IMR-90 (cell line): ENCODE measurements at regions not wholly inside any gene's neighbourhood (a gene's known extent, or its start where the extent isn't known, plus 50 kb on each side); places are given as distances from the start of the nearest gene placed in this dataset.
A peak's percentile ranks its signal among the peaks of the same experiment; 100 is the strongest.

Experiments used
- ATAC-seq: fragments of 200-7000 bp; cut with Tn5 transposase; 2 replicates; pipeline ENCODE4 v1.9.1; 2020; ENCODE audit warnings: low read depth, mild to moderate bottlenecking, moderate library complexity
- BruUV-seq: library from RNA; stranded (reverse); fragments of 400-500 nt; replicated peaks from 2 replicates; lab custom pipeline; 2021; lab: Mats Ljungman, UMichigan
- CTCF ChIA-PET: fragments of 300-600 bp; formaldehyde crosslinking; extraction: SDS; loops from one replicate; lab custom pipeline; 2021; ENCODE audit warnings: antibody characterized with exemption; lab: Yijun Ruan, JAX
- POLR2A ChIA-PET: fragments of 300-600 bp; sonication (Branson Sonifier 250); formaldehyde crosslinking; loops from one replicate; lab custom pipeline; 2022; ENCODE audit warnings: antibody characterized with exemption; ENCODE audit not compliant: unreplicated experiment; lab: Charles Lee
- DNase-seq: peaks from one replicate; pipeline ENCODE4 v3.0.0; 2013
- H2AFZ ChIP-seq: replicated peaks from 2 replicates; pipeline ENCODE3; 2013; ENCODE audit warnings: low read length, mild to moderate bottlenecking; ENCODE audit not compliant: poor library complexity
- H2AK5ac ChIP-seq: 2 replicates; pipeline ENCODE4 v1.6.1; 2013; ENCODE audit warnings: low read depth, low read length, inconsistent platforms
- H2AK9ac ChIP-seq: replicated peaks from 2 replicates; pipeline ENCODE3; 2013; ENCODE audit warnings: mild to moderate bottlenecking, low read depth, low read length, moderate library complexity; ENCODE audit not compliant: poor library complexity
- H2BK120ac ChIP-seq: 2 replicates; pipeline ENCODE4 v1.6.1; 2013; ENCODE audit warnings: low read depth, low read length, inconsistent platforms
- H2BK15ac ChIP-seq: 3 replicates; pipeline ENCODE4 v1.6.1; 2013; ENCODE audit warnings: low read depth, low read length, inconsistent platforms
- H2BK20ac ChIP-seq: 2 replicates; pipeline ENCODE4 v1.6.1; 2013; ENCODE audit warnings: low read depth, mild to moderate bottlenecking, inconsistent platforms, low read length, moderate library complexity
- H2BK5ac ChIP-seq: 2 replicates; pipeline ENCODE4 v1.6.1; 2013; ENCODE audit warnings: mild to moderate bottlenecking, low read depth, low read length, inconsistent platforms; ENCODE audit not compliant: poor library complexity, severe bottlenecking
- H3K14ac ChIP-seq: replicated peaks from 2 replicates; pipeline ENCODE4 v1.6.1; 2013; ENCODE audit warnings: low read depth, low read length, inconsistent platforms
- H3K18ac ChIP-seq: 2 replicates; pipeline ENCODE4 v1.6.1; 2013; ENCODE audit warnings: low read depth, low read length, control low read depth
- H3K23ac ChIP-seq: 2 replicates; pipeline ENCODE4 v1.6.1; 2013; ENCODE audit warnings: low read depth, low read length, inconsistent platforms
- H3K27ac ChIP-seq: 2 replicates; pipeline ENCODE4 v1.5.1; 2013; ENCODE audit warnings: mild to moderate bottlenecking, control low read depth, low read length; ENCODE audit not compliant: insufficient read depth
- H3K27me3 ChIP-seq: 2 replicates; pipeline ENCODE4 v1.6.1; 2013; ENCODE audit warnings: low read length; ENCODE audit not compliant: control insufficient read depth, insufficient read depth
- H3K36me3 ChIP-seq: 2 replicates; pipeline ENCODE4 v1.6.1; 2013; ENCODE audit warnings: low read length, mixed read lengths; ENCODE audit not compliant: control insufficient read depth, insufficient read depth
- H3K4ac ChIP-seq: 2 replicates; pipeline ENCODE4 v1.6.1; 2013; ENCODE audit warnings: low read depth, low read length, inconsistent platforms
- H3K4me1 ChIP-seq: 2 replicates; pipeline ENCODE4 v1.6.1; 2013; ENCODE audit warnings: low read length, mixed read lengths; ENCODE audit not compliant: control insufficient read depth, insufficient read depth
- H3K4me2 ChIP-seq: 2 replicates; pipeline ENCODE4 v1.6.1; 2013; ENCODE audit warnings: low read depth, mild to moderate bottlenecking, control low read depth, low read length, moderate library complexity
- H3K4me3 ChIP-seq: 2 replicates; pipeline ENCODE4 v1.5.1; 2013; ENCODE audit warnings: low read depth, mild to moderate bottlenecking, control low read depth, low read length, moderate library complexity; ENCODE audit not compliant: insufficient read depth
- H3K56ac ChIP-seq: 2 replicates; pipeline ENCODE4 v1.6.1; 2013; ENCODE audit warnings: low read length, inconsistent platforms; ENCODE audit not compliant: insufficient read depth; ENCODE audit errors: extremely low read depth
- H3K79me1 ChIP-seq, 2 experiments: 2 replicates each; pipeline ENCODE4 v1.6.1; 2013; ENCODE audit warnings: low read length in 2 of 2, inconsistent platforms in 1 of 2, low read depth in 1 of 2
- H3K9ac ChIP-seq: 2 replicates; pipeline ENCODE4 v1.6.1; 2013; ENCODE audit warnings: low read depth, low read length, control low read depth
- H3K9me1 ChIP-seq: 2 replicates; pipeline ENCODE4 v1.6.1; 2013; ENCODE audit warnings: low read length, inconsistent platforms; ENCODE audit not compliant: insufficient read depth
- H3K9me3 ChIP-seq: 2 replicates; pipeline ENCODE4 v1.6.1; 2013; ENCODE audit warnings: low read length; ENCODE audit not compliant: control insufficient read depth, insufficient read depth
- H4K20me1 ChIP-seq: 2 replicates; pipeline ENCODE4 v1.6.1; 2013; ENCODE audit warnings: low read length, inconsistent platforms; ENCODE audit not compliant: insufficient read depth
- H4K5ac ChIP-seq: 2 replicates; pipeline ENCODE4 v1.6.1; 2013; ENCODE audit warnings: mild to moderate bottlenecking, low read depth, low read length, control low read depth
- H4K8ac ChIP-seq, 2 experiments: 2 replicates each; pipeline ENCODE4 v1.6.1; 2013; ENCODE audit warnings: low read depth in 2 of 2, low read length in 2 of 2, control low read depth in 1 of 2, inconsistent platforms in 1 of 2
- H4K91ac ChIP-seq: 2 replicates; pipeline ENCODE4 v1.6.1; 2013; ENCODE audit warnings: low read depth, low read length, inconsistent platforms; ENCODE audit not compliant: insufficient read depth
- BHLHE40 ChIP-seq: fragments of 150-350 bp; IDR thresholded peaks from 2 replicates; pipeline ENCODE4 v1.6.1; 2016; ENCODE audit warnings: mild to moderate bottlenecking, low read depth, low read length
- CHD1 ChIP-seq: IDR thresholded peaks from 2 replicates; pipeline ENCODE4 v1.6.1; 2012; ENCODE audit warnings: low read depth, low read length, improper control_type of control experiment
- FOS ChIP-seq: fragments of 150-350 bp; IDR thresholded peaks from 2 replicates; pipeline ENCODE4 v1.6.1; 2016; ENCODE audit warnings: low read depth, low read length
- RAD21 ChIP-seq: IDR thresholded peaks from 2 replicates; pipeline ENCODE4 v1.6.1; 2012; ENCODE audit warnings: low read length, improper control_type of control experiment
- RCOR1 ChIP-seq: IDR thresholded peaks from 2 replicates; pipeline ENCODE4 v1.6.1; 2012; ENCODE audit warnings: mild to moderate bottlenecking, low read length, improper control_type of control experiment; ENCODE audit not compliant: insufficient replicate concordance
- RFX5 ChIP-seq: IDR thresholded peaks from 2 replicates; pipeline ENCODE4 v1.8.0; 2012; ENCODE audit warnings: low read depth, mild to moderate bottlenecking, low read length, moderate library complexity
- SMC3 ChIP-seq: fragments of 150-350 bp; IDR thresholded peaks from 2 replicates; pipeline ENCODE4 v1.6.1; 2016; ENCODE audit warnings: low read depth, mild to moderate bottlenecking, antibody characterized with exemption, low read length, moderate library complexity
- WGBS, 2 experiments: methylation state at CpG; one replicate each; pipeline versions ENCODE4 v1.1.5 to v1.1.7; 2013; ENCODE audit warnings: missing lambda C conversion rate in 2 of 2; ENCODE audit not compliant: insufficient read length in 1 of 2; ENCODE audit errors: extremely low coverage in 2 of 2; 5-methylcytosine and 5-hydroxymethylcytosine counted together
- dilution Hi-C: fragments of 300-500 bp; cut with HindIII; formaldehyde crosslinking; loops from one replicate; pipeline ENCODE4 v1.14.3; 2018; ENCODE audit warnings: low sequenced_read_pairs; ENCODE audit not compliant: unreplicated experiment
- in situ Hi-C: fragments of 300-500 bp; cut with MboI; formaldehyde crosslinking; loops from 3 replicates; pipeline ENCODE4 v1.14.3; 2019; ENCODE audit warnings: low sequenced_read_pairs, inconsistent platforms, mixed read lengths
- intact Hi-C: fragments of 100-400 bp; cut with micrococcal nuclease; formaldehyde crosslinking; loops from 2 replicates; pipeline ENCODE4 v1.10.0; 2022

GRCh38 chr2:204470621-204471196 lies 74.6 kb upstream of the PARD3B start:
- H2BK20ac ChIP-seq, result peak overlapping the region; percentile 88
- intact Hi-C loops, result no loop called here
- H3K27me3 ChIP-seq, result no peaks in the 10 kb centered on the region
- H3K23ac ChIP-seq, result no peak overlapping the region
- H3K4me2 ChIP-seq, result no peak overlapping the region
- no peak overlapping the region for H4K5ac ChIP-seq
- H3K9ac ChIP-seq, result no peak overlapping the region
- no peak overlapping the region; the same call in 1 of the 2 replicates for H3K27ac ChIP-seq
- DNase-seq, result no peak
- no peak overlapping the region; the same call in 1 of the 2 replicates for H2AK5ac ChIP-seq
- dilution Hi-C loops, result no loop called here
- in situ Hi-C loops, result no loop called here
- no peaks in the 10 kb centered on the region for H3K9me3 ChIP-seq
- H2BK120ac ChIP-seq, result peak overlapping the region; percentile 60
- H3K9me1 ChIP-seq, result peaks cover 3% of the 10 kb centered on the region
- H2AFZ ChIP-seq, result no peak overlapping the region
- peak overlapping the region; percentile 18; the same call in 2 of the 3 replicates for H2BK15ac ChIP-seq
- 100% methylated on average over 1 of the region's 5 CpGs; no CpG with 5 or more reads in 1 of the 2 experiments for WGBS, 2 experiments
- peaks cover 11% of the 10 kb centered on the region for H3K4me1 ChIP-seq
- H2AK9ac ChIP-seq, result no peak overlapping the region
- peak overlapping the region; percentile 4 for H2BK5ac ChIP-seq
- H4K91ac ChIP-seq, result peak overlapping the region; percentile 33
- POLR2A ChIA-PET, result no interaction called here
- TF ChIP-seq CHD1, result no peak
- no peak for TF ChIP-seq RFX5
- TF ChIP-seq RCOR1, result no peak
- no peak for TF ChIP-seq BHLHE40
- TF ChIP-seq FOS, result no peak
- TF ChIP-seq RAD21, result no peak
- TF ChIP-seq SMC3, result no peak
- H3K18ac ChIP-seq, result peak overlapping the region; percentile 74
- no peaks in the 10 kb centered on the region for H4K20me1 ChIP-seq
- peak overlapping the region; percentile 37; the same call in 1 of the 2 replicates for H3K14ac ChIP-seq
- peak overlapping the region in 1 of 2 experiments; percentile 54; a peak in 1 of 4 replicates for H4K8ac ChIP-seq
- no peak for ATAC-seq
- peak overlapping the region; percentile 41 for H3K4ac ChIP-seq
- no peaks in the 10 kb centered on the region for H3K36me3 ChIP-seq
- CTCF ChIA-PET, result no interaction called here
- H3K56ac ChIP-seq, result no peak overlapping the region
- H3K79me1 ChIP-seq, result no peaks in the 10 kb centered on the region
- no peak overlapping the region for H3K4me3 ChIP-seq
- BruUV-seq, result no TSS peak
